NCI-H128 (cell line): ENCODE measurements at regions not wholly inside any gene's neighbourhood (a gene's known extent, or its start where the extent isn't known, plus 50 kb on each side); places are given as distances from the start of the nearest gene placed in this dataset.

ENCODE experiments used
- DNase-seq: peaks from one replicate; lab custom pipeline; 2025; ENCODE audit not compliant: unreplicated experiment; lab: John Stamatoyannopoulos, UW

DNA sequence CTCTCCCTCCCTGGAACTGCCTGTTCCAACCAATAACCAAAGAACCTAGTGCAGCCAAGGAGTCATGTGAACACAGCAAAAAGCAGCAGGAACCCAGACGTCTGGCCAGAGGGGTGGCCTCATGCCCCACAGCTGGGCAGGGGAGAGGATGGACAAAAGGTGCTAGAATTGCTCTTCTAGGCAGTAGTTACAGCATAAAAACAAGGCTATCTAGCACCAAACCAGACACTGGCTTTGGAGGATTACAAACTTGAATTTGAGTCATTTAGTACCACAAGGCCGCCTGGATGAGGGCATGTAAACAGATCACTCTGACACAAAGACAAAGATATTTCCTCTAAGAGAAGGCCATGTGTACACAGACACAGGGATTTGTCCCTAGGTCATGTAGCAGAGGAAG lies 423.3 kb upstream of the MAF start:
- DNase-seq = no peak

DNA sequence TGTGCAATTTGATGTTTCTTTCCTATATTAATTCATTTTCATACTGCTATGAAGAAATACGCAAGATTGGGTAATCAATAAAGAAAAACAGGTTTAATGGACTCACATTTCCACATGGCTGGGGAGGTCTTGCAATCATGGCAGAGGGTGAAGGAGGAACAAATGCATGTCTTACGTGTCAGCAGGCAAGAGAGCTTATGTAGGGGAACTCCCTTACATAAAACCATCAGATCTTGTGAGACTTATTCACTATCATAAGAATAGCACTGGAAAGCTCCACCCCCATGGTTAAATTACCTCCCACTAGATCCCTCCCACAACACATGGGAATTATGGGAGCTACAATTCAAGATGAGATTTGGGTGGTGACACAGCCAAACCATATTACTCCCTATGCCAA lies 418.9 kb upstream of the MAF start:
- no peak for DNase-seq

DNA sequence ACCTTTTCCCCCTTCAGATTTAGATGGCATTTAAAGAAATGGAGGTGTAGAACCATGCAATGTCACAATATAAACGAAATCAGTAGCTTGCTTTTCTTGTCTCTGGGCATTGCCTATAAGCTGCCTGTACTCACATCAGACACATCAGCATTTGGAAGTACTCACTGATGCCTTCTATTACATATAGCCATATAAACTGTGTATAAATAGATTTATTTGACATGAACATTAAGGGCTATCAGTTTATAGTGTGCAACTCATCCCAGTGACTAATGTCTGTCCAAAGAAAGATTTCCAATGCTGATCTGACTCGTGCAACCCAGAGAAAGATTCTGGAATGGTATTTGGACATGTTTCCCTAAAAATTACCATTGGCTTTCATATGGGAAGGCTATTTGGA lies 417.9 kb upstream of the MAF start:
- DNase-seq = no peak

DNA sequence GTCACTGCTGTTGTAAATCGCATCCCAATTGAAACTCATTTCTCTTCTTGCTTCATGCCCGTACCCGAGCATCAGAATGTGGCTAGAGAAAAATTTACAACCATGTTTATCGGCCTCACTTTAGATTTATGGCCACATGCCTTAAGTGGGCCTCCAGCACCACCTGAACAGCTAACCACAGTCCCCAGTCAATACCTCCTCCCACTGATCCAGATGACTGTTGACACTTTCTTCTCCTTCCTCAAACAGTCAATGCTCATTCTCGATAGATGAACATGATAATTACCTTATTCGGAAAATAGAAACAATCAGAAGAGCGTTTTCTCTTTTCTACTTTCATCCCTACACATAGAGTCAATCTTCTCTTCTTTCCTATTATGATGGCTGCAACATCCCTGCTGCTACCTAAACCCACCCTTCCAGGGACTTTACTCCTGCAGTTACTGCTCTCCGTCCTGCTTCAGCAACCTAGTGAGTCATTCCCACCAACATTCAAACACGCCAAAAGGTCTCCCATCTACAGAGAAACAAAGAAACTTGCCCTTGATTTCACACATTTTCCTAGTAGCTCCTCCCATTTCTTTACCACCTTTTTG lies 416.3 kb upstream of the MAF start:
- no peak for DNase-seq

DNA sequence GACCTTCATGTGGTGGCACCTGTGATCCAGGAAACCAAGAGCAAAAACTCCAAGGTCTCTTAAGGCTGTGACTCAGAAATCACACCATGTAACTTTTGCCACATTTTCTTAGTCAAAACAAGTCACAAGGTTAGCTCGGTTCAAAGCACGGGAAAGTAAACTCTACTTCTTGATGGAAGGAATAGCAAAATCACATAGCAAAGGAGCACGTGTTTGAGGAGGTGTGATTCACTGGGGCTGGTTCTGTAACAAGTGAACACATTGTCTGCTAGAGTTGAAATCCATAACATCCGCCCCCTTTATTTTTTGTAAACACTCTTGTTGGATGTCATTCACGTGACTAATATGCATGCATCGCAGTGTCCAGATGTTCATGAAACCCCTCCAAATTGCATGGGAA lies 415.0 kb upstream of the MAF start:
- no peak for DNase-seq

DNA sequence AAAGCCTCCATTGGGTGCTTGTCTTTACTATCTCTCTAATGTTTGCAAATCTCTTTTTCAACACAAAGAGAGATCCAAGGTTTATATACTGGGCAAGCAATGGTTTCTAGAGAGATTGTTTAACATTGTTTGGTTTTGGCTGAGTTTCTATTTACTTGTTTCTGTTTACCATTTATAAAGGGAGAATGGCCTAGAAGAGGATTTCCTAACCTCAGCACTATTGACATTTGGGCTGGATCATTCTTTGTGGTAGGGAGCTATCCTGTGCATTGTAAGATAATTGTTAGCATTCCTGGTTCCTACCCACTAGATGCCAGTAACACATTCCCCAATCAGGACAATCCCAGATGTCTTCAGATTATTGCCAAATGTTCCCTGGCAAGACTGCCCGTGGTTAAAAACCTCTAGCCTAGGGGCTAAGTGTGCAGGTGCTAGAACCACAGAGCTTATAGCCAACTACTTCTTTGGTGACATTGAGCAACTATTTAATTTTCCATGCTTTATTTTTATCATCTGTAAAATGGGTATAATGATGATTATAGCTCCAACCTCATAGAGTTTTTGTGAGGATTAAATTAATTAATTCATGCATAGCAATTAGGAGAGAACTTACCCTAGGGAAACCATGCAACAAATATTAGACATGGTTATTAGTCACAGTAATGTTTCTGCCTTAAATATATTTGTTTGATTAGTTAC lies 413.9 kb upstream of the MAF start:
- DNase-seq = no peak

DNA sequence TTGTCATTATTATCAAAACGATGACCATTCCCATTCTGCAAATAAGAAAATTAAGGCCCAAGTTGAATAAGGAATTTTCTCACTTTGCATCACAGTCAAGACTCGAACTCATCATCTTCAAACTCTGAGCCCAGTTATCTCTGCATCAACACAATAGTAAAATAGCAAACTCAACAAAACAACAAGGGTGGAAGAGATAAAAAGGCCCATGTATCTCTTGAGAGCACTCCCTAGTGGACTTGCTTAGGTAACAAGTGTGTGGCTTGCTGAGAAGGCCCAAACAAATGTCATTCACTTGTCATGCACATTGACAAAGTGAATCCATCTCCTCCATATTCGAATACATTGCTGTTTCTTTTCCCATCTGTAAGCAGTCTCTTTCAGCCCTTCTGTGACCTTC lies 412.0 kb upstream of the MAF start:
- no peak for DNase-seq

DNA sequence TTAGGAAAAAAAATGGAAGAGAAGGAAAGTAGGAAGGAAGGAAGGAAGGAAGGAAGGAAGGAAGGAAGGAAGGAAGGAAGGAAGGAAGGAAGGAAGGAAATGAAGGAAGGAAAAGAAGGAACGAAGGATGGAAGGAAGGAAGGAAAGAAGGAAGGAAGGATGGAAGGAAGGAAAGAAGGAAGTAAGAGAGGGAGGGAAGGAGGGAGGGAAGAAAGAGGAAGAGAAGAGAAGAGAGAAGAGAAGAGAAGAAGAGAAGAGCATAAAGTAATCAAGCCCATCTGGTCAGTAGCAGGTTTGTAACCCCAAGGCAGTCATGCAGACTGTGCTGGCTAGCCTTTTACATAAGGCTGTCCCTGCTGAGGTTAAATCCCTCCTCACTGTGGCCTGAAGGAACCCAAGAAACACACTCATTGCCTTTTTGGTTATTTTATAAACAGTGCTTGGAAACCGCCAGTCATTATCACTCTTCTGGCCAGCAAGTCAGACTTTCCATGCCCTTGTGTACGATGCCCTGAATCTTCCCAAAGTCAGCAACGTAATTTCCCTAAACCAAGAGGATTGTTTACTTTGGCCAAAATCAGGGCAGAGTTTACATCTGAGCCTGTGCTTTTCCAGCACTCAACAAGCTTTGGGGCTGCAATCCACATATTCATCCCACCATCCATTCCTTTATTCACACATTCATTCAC lies 409.6 kb upstream of the MAF start:
- DNase-seq = no peak

DNA sequence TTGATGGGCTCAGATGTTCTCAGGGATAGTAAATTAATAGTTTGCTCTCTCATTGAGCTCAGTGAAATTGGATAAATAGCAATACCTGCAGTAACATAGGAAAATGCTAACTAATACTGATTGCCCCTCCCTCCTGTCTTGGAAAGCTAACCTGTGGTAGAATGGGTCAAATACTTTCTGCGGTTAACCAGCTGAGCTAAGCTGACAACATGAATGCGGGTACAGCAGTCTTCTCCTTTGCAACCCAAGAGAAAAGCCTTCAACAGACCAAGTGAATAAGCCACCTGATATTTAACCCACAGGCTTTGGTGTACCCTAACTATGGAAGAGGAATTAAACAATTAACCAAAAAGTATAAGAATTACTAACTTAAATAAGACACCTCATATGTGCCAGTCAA lies 408.3 kb upstream of the MAF start:
- DNase-seq = no peak

DNA sequence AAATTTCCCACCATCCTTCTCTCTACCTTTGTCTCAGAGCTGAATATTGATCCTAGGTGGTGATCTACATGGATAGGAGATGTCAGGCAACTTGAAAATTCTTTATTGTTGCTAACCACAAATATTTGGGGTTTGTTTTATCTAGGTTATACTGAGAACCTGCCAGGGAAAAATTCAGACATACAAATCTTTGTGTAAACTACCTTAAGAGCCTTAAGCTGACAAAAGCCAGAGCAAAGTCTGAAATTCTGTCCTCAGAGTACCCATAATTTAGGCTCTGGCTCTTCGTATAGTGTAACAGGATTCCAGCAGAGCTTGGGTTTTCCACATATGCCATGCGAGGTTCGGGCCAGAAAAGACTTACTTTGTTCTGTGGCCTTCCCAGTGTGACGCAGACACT lies 406.7 kb upstream of the MAF start:
- no peak for DNase-seq

DNA sequence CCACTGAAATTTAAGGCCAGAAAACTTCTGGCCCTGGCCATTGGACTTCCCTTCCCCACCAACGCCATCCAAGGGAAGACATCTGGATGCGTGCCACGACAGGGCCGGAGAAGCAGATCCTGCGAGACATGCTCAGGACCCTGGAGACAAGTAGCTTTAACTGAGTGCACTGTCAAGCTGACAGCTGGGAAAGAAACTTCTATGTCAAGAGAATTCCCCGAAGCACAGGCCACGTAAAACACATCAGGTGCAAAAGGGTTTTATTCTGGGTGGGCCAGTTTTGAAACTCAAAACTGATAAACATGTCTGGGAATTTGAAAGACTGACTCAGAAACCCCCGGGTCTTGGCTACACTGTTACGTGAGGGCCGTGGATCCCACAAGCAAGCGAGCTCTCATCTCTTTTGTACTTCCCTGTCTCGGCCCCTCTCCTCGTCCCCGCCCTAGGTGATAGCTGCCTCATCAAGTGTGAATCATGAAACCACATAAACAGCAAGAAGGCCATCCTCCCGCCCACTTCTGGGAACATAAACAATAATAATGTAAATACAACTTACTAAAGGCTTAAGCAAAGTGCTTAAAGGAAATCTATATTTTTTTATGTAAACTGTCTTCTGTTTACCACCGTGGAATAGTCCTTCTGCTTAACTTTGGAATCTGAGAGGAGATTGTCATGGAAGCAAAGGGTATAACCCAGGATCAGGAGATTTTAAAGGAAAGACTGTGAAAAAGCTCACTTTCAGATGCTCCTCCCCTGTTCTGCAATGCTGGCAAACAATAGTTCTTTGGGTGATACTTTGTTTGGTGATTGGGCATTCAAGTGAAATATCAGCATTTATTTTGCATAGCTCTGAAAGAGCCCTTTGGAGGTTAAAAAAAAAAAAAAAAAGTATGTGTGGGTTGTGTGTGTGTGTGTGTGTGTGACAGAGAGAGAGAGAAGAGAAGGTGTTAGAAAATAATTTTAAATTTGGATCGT lies 406.0 kb upstream of the MAF start:
- no peak for DNase-seq

DNA sequence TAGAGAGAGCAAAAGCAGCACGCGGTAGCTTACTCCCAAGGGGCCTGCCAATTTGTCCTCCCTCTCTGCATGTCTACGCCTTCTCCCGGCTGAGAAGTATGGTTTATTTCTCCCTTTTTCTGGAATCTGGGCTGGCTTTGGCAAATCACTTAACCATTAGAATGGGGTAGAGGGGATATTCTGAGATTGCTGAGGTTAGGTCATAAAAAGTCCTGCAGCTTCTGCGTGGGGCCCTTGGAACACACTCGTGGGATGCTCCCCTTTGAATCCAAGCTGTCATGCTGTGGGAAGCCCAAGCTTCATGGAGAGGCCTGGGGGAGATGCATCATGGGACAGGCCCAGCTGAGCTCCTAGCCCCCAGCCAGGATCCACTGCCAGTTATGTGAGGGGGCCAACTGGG lies 403.6 kb upstream of the MAF start:
- no peak for DNase-seq

DNA sequence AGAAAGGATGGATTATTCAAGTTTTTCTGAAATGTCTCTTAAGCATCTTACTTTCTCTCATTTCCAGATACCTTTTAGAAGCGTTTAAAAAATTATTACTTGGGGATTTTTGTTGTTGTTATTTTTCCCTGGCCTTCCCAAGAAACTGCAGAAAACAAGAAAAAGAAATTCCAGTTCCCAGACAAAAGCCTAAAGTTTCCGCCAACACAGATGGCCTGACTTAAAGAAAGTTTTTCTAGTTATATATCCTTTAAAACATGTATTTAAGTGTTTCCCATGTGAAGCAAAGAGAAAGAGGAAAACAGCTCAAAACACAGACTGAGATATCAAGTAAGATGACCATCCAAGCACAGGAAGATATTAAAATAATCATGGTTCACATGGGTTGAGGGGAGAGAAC lies 401.7 kb upstream of the MAF start:
- no peak for DNase-seq

DNA sequence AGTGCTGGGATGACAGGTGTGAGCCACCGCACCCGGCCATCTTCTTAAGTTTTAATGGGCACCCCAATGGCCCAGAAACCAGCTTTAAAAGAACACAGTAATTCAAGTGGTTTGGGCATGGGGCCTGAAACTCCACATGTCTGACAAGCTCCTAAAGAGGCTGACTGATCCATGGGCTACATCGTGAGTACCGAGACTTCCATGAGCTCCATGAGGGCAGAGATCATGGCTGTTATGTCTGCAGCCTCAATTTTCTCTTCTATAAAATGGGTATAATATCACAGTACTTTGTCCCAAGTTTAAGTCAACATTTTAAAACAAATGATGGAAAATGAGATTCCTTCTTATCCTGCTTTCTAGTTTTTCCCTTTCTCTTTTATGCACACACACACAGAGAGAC lies 397.6 kb upstream of the MAF start:
- DNase-seq = no peak

DNA sequence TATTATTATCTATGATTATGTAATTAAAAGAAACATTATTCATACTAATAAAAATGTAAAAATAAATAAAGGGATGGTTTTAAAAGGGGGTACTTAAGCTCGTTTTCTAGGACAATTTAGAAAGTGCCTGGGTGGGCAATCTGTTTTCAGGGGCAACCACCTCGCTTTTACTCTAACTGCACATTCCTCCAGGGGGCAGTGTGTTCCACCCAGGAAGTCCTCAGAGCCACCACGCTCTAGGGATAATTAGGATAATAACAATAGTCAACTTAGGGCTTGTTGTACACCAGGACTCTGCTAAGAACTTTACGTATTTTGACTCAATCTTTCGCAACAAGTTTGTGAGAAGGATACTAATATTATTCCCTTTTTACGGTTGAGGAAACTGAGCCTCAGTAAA lies 396.7 kb upstream of the MAF start:
- no peak for DNase-seq

DNA sequence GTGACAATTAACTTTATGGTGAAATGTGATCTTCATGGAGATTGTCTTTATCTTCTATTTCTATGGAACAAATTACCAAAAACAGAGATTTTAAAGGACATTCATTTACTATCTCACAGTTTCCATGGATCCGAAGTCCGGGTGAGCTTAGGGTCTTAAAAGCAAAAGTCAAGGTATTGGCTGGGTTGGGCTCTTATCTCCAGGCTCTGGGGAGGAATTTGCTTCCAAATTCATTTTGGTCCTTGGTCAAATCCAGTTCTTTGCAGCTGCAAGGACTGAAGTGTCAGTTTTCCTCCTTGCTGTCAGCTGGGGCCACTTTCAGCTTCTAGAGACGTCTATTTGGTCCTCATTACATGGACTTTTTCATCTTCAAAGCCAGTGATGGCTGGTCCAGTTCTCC lies 395.8 kb upstream of the MAF start:
- DNase-seq = no peak

DNA sequence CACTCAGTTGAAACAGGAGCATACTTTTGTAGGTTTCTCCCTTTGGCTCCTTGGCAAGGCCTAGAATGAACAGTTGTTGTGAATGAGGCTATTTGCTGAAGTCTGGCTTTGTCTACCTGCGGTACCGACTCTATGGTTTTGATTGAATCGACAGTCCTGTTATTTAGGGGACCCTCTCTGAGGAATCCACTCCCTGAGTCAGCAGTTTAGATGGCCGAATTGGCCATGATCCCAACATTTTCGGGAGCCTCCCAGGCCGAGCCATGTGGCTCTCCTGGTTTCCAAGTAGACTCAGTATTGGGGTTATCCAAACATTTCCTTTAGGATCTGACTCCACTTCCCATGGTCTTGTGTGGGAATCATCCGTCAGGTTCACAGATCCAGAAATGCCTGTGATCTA lies 394.8 kb upstream of the MAF start:
- no peak for DNase-seq

DNA sequence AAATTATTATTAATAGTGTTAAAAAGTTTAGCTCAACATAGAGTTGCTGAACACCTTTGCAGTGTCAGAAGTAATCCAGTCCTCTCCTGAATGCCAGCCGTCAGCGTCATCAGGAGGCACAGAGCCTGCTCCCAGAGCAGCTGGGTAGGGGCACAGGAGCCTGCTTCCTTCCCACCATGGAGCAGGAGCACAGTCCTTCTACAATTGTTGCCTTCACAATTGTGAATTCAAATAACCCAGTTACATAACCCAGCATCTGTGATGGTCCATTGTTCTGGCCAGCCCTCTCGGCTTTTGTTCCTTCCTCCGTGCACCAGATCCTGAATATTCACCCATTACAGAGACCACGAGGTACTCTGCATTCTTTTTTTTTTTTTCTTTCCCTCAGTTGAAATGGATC lies 393.9 kb upstream of the MAF start:
- DNase-seq = no peak

DNA sequence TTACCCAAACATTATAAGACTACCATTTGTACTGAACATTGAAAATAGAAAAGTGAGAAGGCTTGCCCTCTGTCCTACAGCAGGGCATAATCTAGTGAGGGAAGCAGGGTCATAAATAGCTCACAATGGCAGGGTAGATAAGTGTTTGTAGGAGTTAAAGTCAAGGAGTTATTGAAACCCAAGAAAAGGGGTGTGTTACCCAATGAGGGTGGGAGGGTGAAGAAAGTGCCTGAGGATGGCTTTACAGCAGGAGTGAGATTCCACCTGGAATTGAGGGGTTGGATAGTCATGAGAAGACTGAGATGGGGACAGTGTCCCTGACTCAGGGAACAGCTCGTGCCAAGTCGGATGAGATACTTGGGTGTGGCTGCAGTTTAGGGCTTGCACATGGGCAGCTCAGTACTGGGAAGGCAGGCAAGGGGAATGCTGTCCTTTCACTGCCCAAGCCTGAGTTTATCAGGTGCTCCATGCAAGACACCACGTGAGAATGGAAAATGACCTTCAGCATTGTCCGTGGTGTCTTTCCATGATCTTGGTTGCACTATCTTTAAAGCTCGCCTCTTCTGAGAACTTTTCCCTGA lies 393.2 kb upstream of the MAF start:
- no peak for DNase-seq

DNA sequence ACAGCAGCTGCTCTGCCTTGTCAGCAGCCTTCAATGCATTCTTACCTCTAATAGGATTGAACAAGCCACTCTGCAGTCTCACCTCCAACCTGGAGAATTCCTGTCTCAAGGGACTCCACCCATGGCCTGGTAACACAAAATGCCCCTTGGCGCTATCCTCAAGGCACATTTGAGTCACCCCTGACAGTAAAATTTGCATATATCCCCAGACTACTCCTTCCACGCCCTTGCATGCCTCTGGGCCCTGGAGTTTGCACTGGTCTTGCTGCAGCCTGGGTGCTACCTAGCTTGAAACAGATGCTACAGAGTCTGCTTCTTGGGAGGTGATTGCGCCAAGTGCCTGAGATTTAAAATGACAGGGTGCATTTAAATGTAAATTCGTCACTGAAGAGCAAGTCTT lies 391.4 kb upstream of the MAF start:
- DNase-seq = no peak

DNA sequence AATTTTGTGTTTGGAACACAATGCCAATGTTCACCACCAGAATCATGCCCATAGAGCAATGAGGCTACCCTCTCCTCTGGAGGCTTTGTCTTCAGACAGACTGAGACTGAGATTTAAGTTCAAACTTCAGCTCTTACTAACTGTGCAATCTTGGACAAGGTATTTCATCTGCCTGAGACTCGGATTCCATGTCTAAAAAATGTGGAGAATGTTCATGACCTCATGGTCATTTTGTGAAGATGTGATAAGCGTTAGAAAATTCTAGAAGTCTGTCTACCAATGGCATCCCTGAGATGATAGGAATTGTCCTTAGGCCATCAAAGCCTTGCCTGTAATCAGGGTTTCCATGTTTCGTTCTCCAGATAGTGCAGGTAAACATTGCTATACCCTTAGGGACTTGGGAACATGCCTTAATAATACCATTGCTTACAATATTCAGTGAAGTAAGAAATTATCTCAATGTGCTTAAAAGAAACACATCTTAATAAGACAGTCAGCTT lies 388.2 kb upstream of the MAF start:
- DNase-seq = no peak
